MCF 10A (cell line): ENCODE measurements at regions not wholly inside any gene's neighbourhood (a gene's known extent, or its start where the extent isn't known, plus 50 kb on each side); places are given as distances from the start of the nearest gene placed in this dataset.

Source experiments
- BruUV-seq: library from RNA; stranded (reverse); fragments of 400-500 nt; replicated peaks from 2 replicates; lab custom pipeline; 2021; lab: Mats Ljungman, UMichigan
- CTCF ChIA-PET: fragments of 300-600 bp; sonication (Branson Sonifier 250); formaldehyde crosslinking; extraction: SDS; loops from one replicate; lab custom pipeline; 2021; ENCODE audit warnings: antibody characterized with exemption, inconsistent platforms; lab: Yijun Ruan, JAX
- POLR2A ChIA-PET: fragments of 300-600, 350-650 bp; sonication (Branson Sonifier 250); formaldehyde crosslinking; extraction: SDS; loops from one replicate; lab custom pipeline; 2020; ENCODE audit warnings: antibody characterized with exemption, inconsistent platforms; lab: Yijun Ruan, JAX
- DNase-seq: peaks from one replicate; pipeline ENCODE4 v3.0.0-alpha.2; 2018; ENCODE audit not compliant: unreplicated experiment
- H3K27ac Mint-ChIP-seq: one replicate; pipeline ENCODE4 v1.8.0; 2022; ENCODE audit warnings: mild to moderate bottlenecking, low read depth, mixed read lengths; ENCODE audit not compliant: unreplicated experiment
- H3K27me3 Mint-ChIP-seq: one replicate; pipeline ENCODE4 v1.8.0; 2022; ENCODE audit warnings: mixed read lengths; ENCODE audit not compliant: insufficient read depth, unreplicated experiment
- H3K36me3 Mint-ChIP-seq: one replicate; pipeline ENCODE4 v1.8.0; 2022; ENCODE audit warnings: mild to moderate bottlenecking, moderate library complexity, mixed read lengths; ENCODE audit not compliant: insufficient read depth, unreplicated experiment
- H3K4me1 Mint-ChIP-seq: one replicate; pipeline ENCODE4 v1.8.0; 2022; ENCODE audit warnings: mixed read lengths; ENCODE audit not compliant: insufficient read depth, unreplicated experiment
- H3K4me3 Mint-ChIP-seq: one replicate; pipeline ENCODE4 v1.8.0; 2022; ENCODE audit warnings: mild to moderate bottlenecking, moderate library complexity, mixed read lengths; ENCODE audit not compliant: unreplicated experiment
- H3K9me3 Mint-ChIP-seq: one replicate; pipeline ENCODE4 v1.8.0; 2022; ENCODE audit warnings: mixed read lengths; ENCODE audit not compliant: unreplicated experiment
- CTCF ChIP-seq: fragments of 200-600 bp; IDR thresholded peaks from one replicate; pipeline ENCODE4 v1.8.0; 2022; ENCODE audit warnings: antibody characterized with exemption, mild to moderate bottlenecking; ENCODE audit not compliant: unreplicated experiment
- intact Hi-C: fragments of 100-400 bp; cut with micrococcal nuclease; formaldehyde crosslinking; loops from 2 replicates; pipeline ENCODE4 v1.14.1; 2022

- H3K9me3 Mint-ChIP-seq = no peaks in the 10 kb centered on the region
- TF ChIP-seq CTCF = no peak
- H3K27me3 Mint-ChIP-seq = peaks cover 70% of the 10 kb centered on the region
- no peaks in the 10 kb centered on the region for H3K36me3 Mint-ChIP-seq
- ChIA-PET CTCF (interaction anchor here (0.7 to 18.6 kb wide), 6 partner anchors 16 to 97 kb away, joined by 3 to 443 read pairs (median 10); no protein-coding TSS in a partner anchor), POLR2A (no interaction called here)
- no peaks in the 10 kb centered on the region for H3K4me1 Mint-ChIP-seq
- H3K4me3 Mint-ChIP-seq = no peak overlapping the region
- no peak overlapping the region for H3K27ac Mint-ChIP-seq
- no peak for DNase-seq
- intact Hi-C loops = no loop called here
- no TSS peak for BruUV-seq
Observed at GRCh38 chr15:89414571-89414970, 79.9 kb upstream of the POLG start.

GRCh38 chr15:89413877-89414276 lies 79.3 kb upstream of the POLG start:
- BruUV-seq = no TSS peak
- ChIA-PET POLR2A (no interaction called here), CTCF (interaction anchor here (1.4 to 18.6 kb wide), 3 partner anchors 19 to 56 kb away, joined by 4 to 443 read pairs (median 14); no protein-coding TSS in a partner anchor)
- intact Hi-C loops = no loop called here
- DNase-seq = no peak
- Mint-ChIP-seq H3K27me3 (peaks cover 63% of the 10 kb centered on the region), H3K9me3 (no peaks in the 10 kb centered on the region), H3K27ac (no peak overlapping the region), H3K36me3 (no peaks in the 10 kb centered on the region), H3K4me1 (no peaks in the 10 kb centered on the region), H3K4me3 (no peak overlapping the region)
- TF ChIP-seq CTCF = no peak

GRCh38 chr15:89412905-89413411 lies 78.3 kb upstream of the POLG start:
- ChIA-PET CTCF (interaction anchor here (0.9 to 1.2 kb wide), 2 partner anchors 52 to 54 kb away, joined by 3 to 5 read pairs; no protein-coding TSS in a partner anchor), POLR2A (interaction anchor here (0.6 kb wide), 1 partner anchor 29 kb away, joined by 3 read pairs; no protein-coding TSS in a partner anchor)
- no peaks in the 10 kb centered on the region for H3K9me3 Mint-ChIP-seq
- no peaks in the 10 kb centered on the region for H3K36me3 Mint-ChIP-seq
- no peak overlapping the region for H3K27ac Mint-ChIP-seq
- no peak for DNase-seq
- H3K27me3 Mint-ChIP-seq = peaks cover 57% of the 10 kb centered on the region
- intact Hi-C loops = no loop called here
- no peaks in the 10 kb centered on the region for H3K4me1 Mint-ChIP-seq
- BruUV-seq = no TSS peak
- TF ChIP-seq CTCF = no peak
- H3K4me3 Mint-ChIP-seq = no peak overlapping the region

GRCh38 chr15:89410039-89410435 lies 75.4 kb upstream of the POLG start:
- BruUV-seq = no TSS peak
- peaks cover 36% of the 10 kb centered on the region for H3K27me3 Mint-ChIP-seq
- H3K36me3 Mint-ChIP-seq = no peaks in the 10 kb centered on the region
- DNase-seq = no peak
- ChIA-PET POLR2A (no interaction called here), CTCF (interaction anchor here (0.6 to 0.7 kb wide), 3 partner anchors 58 to 667 kb away, joined by 3 read pairs; no protein-coding TSS in a partner anchor)
- no peak for TF ChIP-seq CTCF
- no peak overlapping the region for H3K4me3 Mint-ChIP-seq
- no peaks in the 10 kb centered on the region for H3K9me3 Mint-ChIP-seq
- H3K4me1 Mint-ChIP-seq = no peaks in the 10 kb centered on the region
- intact Hi-C loops = no loop called here
- H3K27ac Mint-ChIP-seq = no peak overlapping the region
